Midbrain (tissue), 1 donor: ENCODE measurements at regions not wholly inside any gene's neighbourhood (a gene's known extent, or its start where the extent isn't known, plus 50 kb on each side); places are given as distances from the start of the nearest gene placed in this dataset.
"Not testable (repeated sequence)": the region's sequence is repeated elsewhere in the genome, so short reads cannot be mapped to it uniquely, and the experiment has no call there.

ENCODE experiments used
- DNase-seq: peaks from one replicate; lab custom pipeline; 2025; lab: John Stamatoyannopoulos, UW

DNA sequence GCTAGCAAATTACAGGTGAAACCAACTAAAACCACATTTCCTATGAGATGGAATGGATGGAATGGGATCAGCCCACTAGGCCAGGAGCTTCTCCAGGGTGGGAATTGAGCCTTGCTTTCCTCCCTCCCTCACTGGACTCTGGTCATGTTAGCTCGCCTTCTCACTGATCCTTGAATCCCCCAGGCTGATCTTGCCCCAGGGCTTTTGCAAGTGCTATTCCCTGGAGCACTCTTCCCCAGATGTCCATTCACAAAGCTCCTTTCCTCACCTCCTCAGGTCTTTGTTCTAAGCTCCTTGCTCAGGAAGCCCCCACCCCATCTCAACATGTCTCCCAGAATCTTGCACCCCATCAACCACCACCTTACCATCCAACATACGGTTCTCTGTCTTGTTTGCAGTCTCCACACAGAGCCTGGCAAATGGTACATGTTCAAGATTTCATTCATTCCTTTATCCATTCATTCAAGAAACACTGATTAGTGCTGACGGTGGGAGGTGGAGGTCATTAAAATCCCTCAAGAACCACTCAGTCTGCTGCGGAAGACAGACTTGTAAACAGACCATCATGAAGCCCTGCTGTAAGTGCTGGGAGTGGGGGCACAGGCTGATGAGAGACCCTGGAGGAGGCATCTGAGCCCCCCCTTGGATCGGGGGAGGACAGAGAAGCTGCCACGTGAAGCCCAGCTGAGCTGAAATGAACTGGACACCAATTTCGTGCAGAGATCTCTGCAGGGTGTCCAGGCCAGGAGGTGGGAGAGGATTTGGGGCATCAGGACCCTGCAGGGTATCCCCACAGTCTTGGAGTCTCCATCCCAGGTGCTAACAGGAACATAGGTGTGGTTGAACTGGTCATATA lies 141.7 kb downstream of the BARX1 start:
- DNase-seq, result no peak

GRCh38 chr9:93812410-93812668 lies 142.8 kb downstream of the BARX1 start:
- DNase-seq, result no peak

- no peak for DNase-seq
These were observed 144.9 kb downstream of the BARX1 start for GRCh38 chr9:93810028-93810971.

DNA sequence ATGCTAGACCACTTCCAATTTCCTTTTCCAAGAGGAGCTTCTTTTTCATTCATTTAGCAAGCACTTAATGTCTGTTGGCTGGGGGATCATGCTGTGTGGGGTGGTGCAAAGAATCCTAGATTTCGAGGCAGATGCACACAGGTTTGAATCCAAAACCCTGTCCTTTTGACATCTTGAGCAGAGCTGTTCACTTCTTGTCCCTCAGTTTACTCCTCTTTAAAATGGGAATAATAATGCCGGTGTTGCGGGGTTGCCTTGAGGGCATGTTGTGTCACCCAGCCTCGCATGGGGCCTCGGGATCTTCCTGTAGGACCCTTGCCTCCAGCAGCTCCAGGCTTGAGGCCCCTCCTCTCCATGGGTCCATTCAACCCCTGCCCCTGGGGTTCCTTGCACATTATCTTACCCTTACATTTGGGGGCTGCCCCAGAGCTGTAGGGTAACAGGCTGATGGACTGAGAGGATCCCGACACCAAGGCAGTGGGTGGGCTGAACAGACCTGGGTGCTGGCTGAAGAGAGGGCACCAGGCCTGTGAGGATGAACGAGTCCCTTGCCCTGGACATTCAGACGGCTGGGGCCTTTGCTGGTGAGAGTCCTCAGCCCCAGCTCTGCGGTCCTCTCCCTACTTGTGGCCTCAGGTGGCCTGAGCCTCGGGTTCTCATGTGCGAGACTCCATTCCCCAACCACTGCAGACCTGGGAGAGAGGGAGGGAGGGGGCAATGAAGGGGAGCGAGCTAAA lies 145.8 kb downstream of the BARX1 start:
- DNase-seq, result no peak

GRCh38 chr9:93808115-93809029 lies 146.8 kb downstream of the BARX1 start:
- no peak for DNase-seq

DNA sequence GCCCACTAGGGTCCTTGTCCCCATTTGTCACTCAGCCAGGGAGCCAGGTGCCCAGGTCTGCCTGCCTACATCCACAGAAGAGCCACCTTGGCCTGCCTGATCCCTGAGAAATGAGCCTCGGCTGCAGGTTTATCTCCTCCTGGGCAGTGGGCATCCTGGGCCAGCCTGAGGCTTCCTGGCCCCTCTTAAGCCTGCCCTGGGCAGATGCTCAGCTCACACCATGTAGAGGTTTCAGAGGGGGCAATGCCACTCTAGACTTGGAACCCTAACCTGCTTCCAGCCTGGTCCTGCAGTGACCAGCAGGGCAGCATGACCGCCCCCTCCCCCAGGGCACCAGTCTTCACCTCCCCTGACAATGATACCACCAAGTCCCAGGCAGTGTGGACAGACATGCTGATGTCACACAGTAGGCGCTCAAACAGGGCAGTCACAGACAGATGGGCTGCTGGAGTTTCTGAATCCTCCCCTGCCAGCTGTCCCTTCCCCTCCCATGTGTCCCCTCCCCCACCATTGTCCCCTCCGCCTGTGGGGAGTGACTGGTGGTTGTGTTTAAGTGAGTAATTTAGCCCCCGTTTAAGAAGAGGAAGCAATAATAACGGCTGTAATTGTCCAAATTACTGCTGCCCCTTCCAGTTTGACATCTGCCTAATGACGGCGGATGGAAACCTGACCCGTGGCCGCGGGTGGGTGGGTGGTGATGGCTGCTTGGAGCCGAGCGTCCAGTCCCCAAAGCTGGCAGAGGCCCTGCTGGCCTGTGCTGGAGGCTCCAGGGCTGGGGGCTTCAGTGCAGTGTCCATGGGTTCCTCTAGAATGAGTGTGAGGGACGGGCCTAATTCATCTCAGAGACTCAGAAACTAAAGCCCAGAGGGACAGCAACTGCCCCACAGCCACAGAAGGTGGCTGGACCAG lies 147.7 kb downstream of the BARX1 start:
- no peak for DNase-seq

DNA sequence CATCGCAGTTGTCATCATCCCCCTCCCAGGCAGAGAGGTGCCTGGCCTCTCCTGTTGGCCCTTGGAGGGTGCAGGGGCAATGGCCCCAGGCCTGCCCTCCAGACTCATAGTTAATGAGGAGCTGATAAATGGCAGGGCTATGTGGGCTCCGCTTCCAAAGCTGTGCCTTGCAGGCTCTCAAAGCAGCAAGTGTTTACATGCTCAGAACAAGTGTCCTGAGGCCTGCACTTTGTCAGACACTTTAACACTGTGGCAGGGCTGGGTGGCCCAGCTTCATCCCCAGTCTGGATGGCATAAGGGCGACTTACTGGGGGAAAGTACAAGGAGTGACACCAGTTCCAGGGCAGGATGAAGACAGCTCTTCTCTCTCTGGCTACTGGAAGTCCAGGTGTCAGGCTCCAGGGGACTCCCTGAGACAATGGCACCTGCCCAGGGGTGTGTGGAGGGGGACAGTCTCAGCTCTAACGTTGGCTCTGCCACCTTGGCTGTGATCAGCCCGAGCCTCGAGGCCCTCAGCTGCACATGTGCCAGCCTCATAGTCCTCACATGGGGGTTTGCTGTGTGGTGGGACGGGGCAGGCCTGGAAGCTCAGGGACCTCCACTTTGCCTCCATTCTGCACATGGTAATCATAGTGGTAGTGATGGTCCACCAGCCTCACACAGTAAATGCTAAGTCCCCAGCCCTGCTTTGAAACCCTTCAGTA lies 153.4 kb downstream of the BARX1 start:
- no peak for DNase-seq

GRCh38 chr9:93801120-93801519 lies 154.0 kb downstream of the BARX1 start:
- no peak for DNase-seq

DNA sequence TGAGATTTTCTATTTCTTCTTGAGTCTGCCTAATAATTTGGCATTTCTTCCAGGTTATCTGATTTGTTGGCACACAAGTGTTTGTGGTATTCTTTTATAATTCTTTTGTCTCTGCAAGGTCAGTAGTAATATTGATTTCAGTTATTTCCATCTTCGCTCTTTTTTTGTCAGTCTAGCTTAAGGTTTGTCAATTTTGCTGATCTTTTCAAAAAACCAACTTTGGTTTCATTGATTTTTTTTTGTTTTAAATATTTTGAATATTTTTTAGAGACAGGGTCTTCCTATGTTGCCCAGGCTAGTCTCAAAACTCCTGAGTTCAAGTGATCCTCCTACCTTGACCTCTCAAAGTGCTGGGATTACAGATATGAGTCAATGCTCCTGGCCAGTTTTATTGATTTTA lies 162.8 kb downstream of the BARX1 start:
- no peak for DNase-seq

GRCh38 chr9:93786204-93786603 lies 169.0 kb downstream of the BARX1 start:
- no peak for DNase-seq

GRCh38 chr9:93776873-93777272 lies 178.3 kb downstream of the BARX1 start:
- no peak for DNase-seq

DNA sequence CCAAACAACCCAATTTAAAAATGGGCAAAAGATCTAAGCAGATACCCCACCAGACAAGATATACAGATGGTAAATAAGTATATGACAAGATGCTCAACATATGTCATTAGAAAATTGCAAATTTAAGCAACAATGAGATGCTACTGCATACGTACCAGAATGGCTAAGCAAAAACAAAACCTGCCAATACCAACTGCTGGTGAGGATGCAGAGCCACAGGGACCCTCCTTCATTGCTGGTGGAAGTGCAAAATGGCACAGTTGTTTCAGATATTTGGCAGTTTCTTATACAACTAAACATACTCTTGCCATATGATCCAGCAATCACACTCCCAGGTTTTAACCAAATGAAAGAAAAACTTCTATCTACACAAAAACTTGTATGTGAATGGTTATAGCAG lies 178.9 kb downstream of the BARX1 start:
- no peak for DNase-seq

DNA sequence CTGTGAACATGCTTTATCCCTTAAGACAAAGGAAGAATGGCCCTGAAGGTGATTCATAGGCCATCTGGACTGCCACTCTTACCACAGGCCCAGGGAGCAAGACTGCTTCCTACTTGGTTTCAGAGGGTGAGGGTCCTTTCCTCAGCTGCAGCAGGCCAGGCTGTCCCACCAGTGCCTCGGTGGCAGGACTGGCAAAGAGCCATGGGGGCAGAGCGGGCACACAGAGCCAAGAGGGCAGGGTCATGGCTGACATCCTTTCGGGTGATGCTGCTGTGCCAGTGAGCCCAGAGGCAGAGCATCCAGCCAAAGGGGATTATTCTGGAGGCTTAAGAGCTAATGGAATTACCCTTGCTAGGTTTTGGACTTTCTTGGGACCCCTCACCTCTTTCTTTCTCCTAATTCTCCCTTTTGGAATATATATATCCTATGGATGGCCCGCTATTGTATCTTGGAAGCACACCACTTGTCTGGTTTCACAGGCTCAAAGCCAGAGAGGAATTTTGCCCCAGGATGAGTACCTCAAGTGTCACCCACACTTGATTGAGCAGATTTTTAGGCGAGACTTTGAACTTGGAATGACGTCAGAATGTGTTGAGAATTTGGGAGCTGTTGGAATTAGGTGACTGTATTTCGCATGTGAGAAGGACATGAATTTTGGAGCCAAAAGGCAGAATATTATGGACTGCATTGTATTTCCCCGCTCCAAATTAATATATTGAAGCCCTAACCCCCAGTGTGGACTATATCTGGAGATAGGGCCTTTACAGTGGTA lies 180.6 kb downstream of the BARX1 start:
- no peak for DNase-seq

GRCh38 chr9:93771276-93771675 lies 183.9 kb downstream of the BARX1 start:
- no peak for DNase-seq

DNA sequence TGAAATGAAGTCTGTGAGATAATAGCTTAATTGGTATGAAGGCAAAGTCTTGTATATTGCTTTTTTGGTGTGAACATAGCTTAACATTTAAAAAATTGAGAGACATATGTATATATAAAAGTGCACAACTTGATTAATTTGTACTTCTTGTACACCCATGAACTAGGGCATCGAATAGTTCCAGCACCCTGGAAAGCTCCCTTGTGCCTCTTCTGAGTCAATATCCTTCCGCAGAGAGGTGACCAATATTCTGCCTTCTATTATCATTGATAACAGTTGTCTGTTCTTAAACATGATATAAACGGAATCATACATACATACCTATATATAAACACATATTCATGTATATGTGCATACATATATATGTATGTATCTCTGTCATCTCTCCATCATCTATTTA lies 185.4 kb downstream of the PHF2 start:
- DNase-seq, result no peak

DNA sequence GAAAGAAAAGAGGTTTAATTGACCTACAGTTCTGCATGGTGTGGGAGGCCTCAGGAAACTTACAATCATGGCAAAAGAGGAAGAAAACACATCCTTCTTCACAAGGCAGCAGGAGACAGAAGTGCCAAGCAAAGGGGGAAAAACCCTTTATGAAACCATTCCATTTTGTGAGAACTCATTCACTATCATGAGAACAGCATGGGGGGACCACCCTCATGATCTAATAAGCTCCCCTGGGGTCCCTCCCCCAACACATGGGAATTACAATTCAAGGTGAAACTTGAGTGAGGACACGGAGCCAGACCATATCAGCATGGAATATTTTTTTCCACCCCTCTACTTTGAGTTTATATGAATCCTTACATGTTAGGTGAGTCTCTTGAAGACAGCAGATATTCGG lies 173.7 kb downstream of the PHF2 start:
- DNase-seq, result no peak

DNA sequence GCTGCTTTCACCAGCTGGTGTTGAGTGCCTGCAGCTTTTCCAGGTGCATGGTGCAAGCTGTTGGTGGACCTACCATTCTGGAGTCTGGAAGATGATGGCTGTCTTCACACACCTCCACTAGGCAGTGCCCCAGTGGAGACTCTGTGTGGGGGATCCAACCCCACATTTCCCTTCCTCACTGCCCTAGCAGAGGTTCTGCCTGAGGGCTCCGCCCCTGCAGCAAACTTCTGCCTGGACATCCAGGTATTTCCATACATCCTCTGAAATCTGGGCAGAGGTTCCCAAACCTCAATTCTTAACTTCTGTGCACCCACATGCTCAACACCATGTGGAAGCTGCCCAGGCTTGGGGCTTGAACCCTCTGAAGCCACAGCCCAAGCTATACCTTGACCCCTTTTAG lies 172.4 kb downstream of the PHF2 start:
- not testable (repeated sequence) for DNase-seq

GRCh38 chr9:93731963-93732362 lies 155.6 kb downstream of the PHF2 start:
- DNase-seq, result no peak

GRCh38 chr9:93730648-93731047 lies 154.3 kb downstream of the PHF2 start:
- DNase-seq, result no peak
